ENCODE measurements at regions not wholly inside any gene's neighbourhood (a gene's known extent, or its start where the extent isn't known, plus 50 kb on each side); places are given as distances from the start of the nearest gene placed in this dataset.

GRCh38 chr13:22126433-22127021 is 455.7 kb downstream of the FGF9 start:
- TF ChIP-seq CTCF (IDR thresholded peaks at IDR 0.05; ENCODE audit: insufficient read depth, low read depth, low read length) (no peak), EZH2 (IDR thresholded peaks at IDR 0.05; ENCODE audit: insufficient read depth, low read length) (no peak)
